ENCODE measurements at regions not wholly inside any gene's neighbourhood (a gene's known extent, or its start where the extent isn't known, plus 50 kb on each side); places are given as distances from the start of the nearest gene placed in this dataset.
"Not testable (repeated sequence)": the region's sequence is repeated elsewhere in the genome, so short reads cannot be mapped to it uniquely, and the experiment has no call there.

DNA sequence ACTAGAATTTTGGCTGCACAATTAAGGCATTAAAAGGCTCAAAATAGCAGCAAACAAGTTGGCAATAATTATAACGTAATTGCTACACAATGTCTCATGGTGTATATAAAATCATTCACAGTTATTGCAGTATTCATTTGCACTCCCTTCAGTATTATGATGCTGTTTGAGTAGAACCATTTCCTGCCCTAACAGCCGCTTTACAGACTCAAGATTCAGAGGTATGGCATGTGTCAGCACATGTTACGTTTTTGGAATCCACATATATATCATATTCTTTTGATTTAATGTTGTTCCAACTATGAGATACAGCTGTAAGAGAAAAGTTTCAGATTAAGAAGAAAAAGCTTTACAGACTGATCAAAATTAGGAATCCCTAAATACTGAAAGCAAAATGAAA lies 56.3 kb upstream of the NCKAP5 start:
- H3K27ac ChIP-seq (ENCODE audit: low read depth, low read length) = no peak overlapping the region
- 78 to 82% (median 81%) methylated on average over 3 of the region's 3 CpGs for WGBS, 3 donors

DNA sequence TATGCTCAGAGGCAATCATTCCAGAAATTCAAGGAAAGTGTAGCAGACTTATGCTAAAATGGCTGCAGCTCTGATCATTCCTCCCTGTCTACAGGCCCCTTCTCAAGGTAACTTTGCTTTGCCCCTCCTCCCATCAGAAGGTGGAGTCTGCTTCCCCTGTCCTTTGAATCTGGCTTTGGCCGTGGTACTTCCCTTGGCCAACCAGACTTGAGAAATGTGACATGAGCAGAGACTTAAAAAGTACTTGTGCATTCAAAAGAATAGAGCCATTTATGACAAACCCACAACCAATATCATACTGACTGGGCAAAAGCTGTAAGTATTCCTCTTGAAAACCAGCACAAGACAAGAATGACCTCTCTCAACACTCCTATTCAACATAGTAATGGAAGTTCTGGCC lies 59.5 kb upstream of the NCKAP5 start:
- H3K27ac ChIP-seq (ENCODE audit: low read depth, low read length) = no peak overlapping the region
- 61 to 92% (median 90%) methylated on average over 1 of the region's 1 CpG for WGBS, 3 donors

DNA sequence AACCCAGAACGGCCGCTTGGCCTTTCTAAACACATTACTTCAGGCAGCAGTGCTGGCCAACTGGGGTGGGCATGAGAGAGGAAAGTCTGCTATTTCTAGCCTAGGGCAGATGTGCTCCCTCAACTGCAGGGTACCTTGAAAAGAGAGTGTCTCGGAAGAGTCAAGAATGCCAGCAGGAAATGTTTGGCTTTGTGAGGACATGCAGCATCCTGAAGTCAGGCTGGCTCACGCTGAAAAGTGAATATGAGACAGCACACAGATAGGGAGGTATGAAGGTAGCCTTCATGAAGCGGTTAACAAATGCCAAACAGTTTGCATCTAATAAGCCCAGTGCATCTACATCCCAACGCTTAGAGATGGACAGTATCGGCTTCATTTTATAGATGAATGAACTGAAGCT lies 65.0 kb upstream of the NCKAP5 start:
- WGBS, 3 donors = 69 to 89% (median 81%) methylated on average over 7 of the region's 7 CpGs

DNA sequence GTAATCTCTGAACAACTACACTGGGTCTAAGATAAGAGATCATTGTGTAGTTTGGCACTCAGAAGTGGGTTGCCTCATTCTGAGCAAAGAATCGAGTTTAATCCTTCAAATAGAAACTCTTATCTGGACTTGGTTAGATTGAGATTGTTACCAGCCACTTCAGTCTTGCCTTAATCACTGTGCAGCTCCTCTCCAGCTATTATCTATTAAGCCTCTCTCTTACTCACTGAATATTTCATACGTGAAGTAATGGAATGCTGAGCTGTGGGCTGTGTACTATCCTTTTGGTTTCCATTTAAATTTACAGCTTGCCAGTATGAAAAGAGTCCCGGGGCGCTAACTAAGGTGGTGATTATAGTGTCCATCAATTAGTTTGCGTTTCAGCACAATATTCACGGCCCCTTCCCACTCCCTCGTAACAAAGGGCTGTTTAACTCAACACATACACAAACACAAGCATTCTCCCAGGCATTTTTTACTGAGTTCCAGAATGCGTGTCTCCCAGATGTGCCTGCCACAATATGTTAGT lies 65.7 kb upstream of the NCKAP5 start:
- WGBS, 3 donors = 53 to 62% (median 54%) methylated on average over 8 of the region's 8 CpGs
- no peak overlapping the region for H3K27ac ChIP-seq (ENCODE audit: low read depth, low read length)

More for the DNA sequence above, 65.0 kb upstream of the NCKAP5 start:
- H3K27ac ChIP-seq (ENCODE audit: low read depth, low read length) = no peak overlapping the region

DNA sequence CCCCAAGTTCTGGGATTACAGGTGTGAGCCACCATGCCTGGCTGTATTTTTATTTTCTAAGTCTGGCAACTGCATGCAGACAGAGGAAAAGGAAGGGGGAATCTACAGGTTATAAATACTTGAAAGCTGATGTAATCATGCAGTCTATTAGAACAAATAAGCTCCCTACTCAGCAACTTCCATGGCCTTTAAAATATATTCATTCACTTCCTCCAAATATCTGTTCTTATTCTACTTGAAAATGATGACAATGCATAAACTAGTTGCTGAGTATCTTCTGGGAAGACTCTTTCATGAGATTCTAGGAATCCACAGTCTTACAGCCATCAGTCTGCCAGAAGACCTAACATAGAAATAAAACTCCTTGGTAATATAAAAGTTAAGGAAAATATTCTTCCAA lies 66.9 kb upstream of the NCKAP5 start:
- H3K27ac ChIP-seq (ENCODE audit: low read depth, low read length) = no peak overlapping the region

DNA sequence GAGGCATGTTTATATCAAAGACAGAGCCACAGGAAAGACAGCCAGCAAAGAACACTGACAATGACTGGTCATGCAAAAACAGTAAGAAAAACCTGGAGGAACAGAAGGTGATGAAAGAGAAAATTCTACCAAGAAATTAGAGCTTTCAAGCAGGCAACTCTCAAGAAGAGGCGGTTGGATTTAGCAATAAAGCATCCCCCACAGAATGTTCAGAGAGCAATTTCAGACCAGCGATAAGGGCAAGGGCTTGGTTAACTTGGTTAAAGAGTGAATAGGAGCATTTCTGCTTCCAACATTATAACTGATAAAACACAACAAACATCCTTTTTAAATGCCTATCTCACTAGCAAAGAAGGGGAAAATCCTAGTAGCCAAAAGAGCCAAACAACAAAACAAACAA lies 68.0 kb upstream of the NCKAP5 start:
- WGBS, 3 donors = 85 to 91% (median 85%) methylated on average over 2 of the region's 2 CpGs
- no peak overlapping the region for H3K27ac ChIP-seq (ENCODE audit: low read depth, low read length)

DNA sequence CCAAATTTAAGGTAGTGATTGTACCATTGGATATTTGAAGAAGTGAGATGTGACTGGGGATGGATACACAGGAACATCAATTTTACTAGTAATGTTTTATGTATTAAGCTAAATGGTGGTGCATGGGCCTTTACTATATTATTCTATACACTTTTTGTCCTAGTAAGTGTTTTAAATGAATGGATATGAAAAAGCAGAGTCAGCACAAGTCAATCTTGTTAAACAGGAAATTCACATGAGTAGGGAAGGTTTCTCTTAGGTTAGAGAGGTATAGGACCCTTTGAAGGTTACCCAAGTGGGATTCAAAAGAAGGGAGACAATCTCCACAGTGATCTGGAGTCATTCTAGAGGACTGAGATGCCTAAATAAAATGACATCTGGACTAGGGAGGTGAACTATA lies 71.8 kb upstream of the NCKAP5 start:
- H3K27ac ChIP-seq (ENCODE audit: low read depth, low read length) = no peak overlapping the region

DNA sequence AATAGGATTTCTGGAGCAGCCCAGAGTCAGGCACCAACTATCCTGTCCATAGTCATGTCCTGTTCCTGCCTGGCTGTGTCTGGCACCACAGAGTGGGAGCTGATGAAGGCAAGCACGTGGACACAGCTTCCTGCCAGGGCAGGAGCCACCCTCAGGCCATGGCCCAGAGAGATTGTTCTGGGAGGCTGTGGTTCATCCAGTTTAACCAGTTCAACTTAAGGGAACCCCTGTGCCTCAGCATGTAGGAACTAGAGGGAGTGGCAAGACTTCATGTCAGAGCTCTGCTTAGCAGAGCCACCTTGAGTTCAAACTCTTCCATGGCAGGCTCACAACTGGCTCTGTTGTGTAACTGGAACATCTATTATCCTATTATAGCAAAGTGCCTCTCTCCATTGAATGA lies 73.2 kb upstream of the NCKAP5 start:
- H3K27ac ChIP-seq (ENCODE audit: low read depth, low read length) = no peak overlapping the region
- WGBS, 3 donors = 47 to 56% (median 50%) methylated on average over 1 of the region's 1 CpG

DNA sequence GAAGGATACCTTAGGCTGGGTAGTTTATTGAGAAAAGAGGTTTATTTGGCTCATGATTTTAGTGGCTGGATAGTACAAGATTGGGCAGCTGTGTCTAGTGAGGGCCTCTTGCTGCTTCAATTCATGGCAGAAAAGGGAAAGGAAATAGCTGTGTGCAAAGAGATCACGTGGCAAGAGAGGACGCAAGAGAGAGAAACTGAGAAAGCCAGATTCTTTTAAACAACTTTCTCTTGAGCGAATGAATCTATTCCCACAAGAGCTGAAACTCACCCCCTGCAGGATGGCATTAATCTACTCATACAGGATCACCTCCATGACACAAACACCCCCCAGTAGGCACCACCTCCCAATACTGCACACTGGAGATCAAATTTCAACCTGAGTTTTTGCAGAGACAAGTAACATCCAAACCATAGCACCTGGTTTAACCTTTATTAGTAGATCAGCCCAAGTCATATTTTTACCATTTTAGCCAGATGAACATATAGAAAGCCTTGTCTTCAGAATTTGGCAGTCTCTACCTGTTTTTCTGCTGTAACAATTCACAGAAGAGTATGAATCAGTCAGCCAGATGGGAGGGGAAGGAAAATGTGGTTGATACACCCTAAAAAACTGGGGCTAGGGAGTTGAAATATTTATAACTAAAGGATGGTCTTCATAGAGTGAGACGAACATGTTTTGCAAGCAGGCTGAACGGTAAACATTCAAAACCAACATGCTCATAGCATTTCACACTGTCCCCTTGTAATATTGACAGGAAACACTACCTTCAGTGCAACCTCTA lies 73.9 kb upstream of the NCKAP5 start:
- no peak overlapping the region for H3K27ac ChIP-seq (ENCODE audit: low read depth, low read length)

DNA sequence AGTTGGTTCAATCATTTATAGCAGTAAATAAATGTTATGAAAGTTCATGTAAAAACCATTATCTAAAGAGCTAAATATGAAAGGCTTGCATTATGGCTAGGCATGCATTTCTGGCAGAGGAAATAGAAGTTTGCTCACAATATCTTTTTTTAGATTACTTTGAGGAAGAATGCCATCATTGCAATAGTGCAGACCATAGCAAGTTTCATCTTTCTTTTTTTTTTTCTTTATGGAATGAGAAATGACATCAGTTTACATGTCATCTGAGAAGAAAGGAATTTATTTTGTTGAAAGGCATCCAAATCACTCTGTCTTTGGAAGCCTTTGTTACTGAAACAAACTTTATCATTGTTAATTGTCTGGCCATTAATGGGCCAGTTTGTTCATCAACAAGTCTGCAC lies 74.5 kb upstream of the NCKAP5 start:
- no peak overlapping the region for H3K27ac ChIP-seq (ENCODE audit: low read depth, low read length)

More for the DNA sequence above, 73.9 kb upstream of the NCKAP5 start:
- WGBS, 3 donors = 69 to 76% (median 73%) methylated on average over 5 of the region's 5 CpGs

DNA sequence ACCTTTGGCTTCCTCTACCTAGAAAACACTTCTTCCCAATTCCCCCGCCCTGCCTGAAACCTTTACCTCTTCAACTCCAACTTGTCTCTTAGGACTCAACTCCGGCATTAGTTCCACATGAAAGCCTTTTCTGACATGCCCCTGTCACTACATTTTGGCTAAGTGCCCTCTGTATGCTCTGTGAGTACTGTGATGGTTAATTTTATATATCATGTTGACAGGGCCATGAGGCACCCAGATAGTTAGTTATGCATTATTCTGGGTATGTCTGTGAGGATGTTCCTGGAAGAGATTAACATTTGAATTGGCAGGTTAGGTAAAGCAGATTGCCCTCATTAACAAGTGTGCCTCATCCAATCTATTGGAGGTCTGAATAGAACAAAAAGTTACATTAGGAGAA lies 75.6 kb upstream of the NCKAP5 start:
- H3K27ac ChIP-seq (ENCODE audit: low read depth, low read length) = no peak overlapping the region
- WGBS, 3 donors = 79 to 90% (median 90%) methylated on average over 2 of the region's 2 CpGs

DNA sequence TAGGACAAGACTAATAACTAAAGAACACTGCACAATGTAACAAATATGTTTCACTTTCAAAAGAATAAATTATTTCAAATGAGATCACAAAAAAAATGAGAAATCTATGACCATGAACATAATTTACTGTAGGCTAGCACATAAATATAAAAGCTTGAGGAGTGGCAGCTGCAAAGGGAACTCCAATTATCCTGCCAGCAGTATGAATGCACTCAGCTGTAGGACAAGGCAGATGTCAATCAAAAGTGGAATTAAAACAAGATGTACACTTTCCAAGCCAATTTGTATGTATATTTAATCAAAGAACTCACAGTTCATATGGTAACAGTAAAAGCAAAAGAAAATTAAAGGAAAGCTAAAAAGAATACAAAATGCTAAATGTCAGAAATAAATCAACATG lies 76.6 kb upstream of the NCKAP5 start:
- H3K27ac ChIP-seq (ENCODE audit: low read depth, low read length) = no peak overlapping the region

DNA sequence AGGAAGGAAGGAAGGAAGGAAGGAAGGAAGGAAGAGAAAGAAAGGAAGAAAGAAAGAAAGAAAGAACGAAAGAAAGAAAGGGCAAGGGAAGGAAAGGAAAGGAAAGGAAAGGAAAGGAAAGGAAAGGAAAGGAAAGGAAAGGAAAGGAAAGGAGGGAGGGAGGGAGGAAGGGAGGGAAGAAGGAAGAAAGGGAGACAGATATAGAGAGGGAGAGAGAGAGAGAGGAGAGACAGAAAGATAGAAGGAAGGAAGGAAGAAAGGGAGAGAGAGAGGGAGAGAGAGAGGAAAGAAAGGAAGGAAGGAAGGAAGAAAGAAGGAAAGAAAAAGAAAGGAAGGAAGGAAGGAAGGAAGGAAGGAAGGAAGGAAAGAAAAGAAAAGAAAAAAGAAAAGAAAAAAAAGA lies 79.1 kb upstream of the NCKAP5 start:
- 70 to 92% (median 84%) methylated on average over 1 of the region's 1 CpG for WGBS, 3 donors
- H3K27ac ChIP-seq (ENCODE audit: low read depth, low read length) = not testable (repeated sequence)

DNA sequence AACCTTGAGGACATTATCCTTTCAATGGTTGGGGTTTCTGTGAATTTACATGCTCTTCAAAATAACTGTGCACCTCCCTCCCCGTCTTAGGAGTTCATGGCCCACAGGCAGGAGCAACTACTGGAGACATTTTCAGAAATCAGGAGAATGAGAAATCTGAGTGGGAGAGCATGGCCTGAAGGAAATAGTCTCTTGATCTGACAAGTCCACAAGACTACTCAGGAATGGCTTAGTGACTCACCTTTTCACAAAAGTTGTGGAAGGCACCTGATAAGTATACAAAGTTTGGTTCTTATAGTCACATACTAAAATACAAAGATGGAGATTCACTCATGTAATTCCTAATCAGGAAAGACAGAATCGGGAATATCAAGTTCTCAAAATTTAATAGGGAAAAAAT lies 83.6 kb upstream of the NCKAP5 start:
- no peak overlapping the region for H3K27ac ChIP-seq (ENCODE audit: low read depth, low read length)
- WGBS, 3 donors = 72 to 79% (median 78%) methylated on average over 2 of the region's 2 CpGs

DNA sequence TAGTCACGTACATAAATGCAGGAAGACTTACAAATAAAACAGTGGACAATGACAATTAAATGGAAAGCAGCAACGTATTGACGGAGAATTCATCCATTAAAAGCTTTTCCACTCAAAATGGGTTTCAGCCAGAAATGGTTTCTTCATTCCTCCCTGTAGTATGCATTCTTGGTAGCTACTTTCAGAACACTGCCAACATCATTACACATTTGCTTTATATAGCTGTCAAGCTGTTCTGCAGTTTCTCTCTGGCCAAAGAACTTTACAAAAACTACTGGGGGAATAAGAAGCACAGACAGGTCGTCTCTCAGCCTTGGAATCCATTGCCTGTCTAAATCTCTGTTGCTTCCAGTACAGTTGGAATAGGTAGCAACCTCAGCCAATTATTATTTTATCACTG lies 84.1 kb upstream of the NCKAP5 start:
- H3K27ac ChIP-seq (ENCODE audit: low read depth, low read length) = no peak overlapping the region
- WGBS, 3 donors = 43 to 54% (median 50%) methylated on average over 4 of the region's 4 CpGs

DNA sequence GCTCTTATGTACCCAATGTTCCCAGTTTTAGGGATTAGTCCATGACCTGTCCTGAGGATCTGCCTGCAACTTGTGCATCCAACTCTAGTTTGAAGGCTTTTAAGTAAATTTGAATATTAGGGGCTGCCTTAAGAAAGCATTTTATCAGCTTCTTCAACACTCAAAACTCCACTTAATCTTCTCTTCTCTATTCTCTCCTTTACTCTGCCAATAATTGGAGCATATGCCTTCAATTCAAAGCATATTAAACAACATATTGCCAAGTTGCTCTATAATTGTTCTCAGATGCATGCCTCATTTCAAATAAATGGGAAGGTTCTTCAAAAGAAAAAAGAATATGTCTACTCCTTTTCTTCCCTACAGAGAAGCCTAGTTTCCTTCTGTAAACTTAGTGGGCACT lies 84.8 kb upstream of the NCKAP5 start:
- H3K27ac ChIP-seq (ENCODE audit: low read depth, low read length) = no peak overlapping the region

DNA sequence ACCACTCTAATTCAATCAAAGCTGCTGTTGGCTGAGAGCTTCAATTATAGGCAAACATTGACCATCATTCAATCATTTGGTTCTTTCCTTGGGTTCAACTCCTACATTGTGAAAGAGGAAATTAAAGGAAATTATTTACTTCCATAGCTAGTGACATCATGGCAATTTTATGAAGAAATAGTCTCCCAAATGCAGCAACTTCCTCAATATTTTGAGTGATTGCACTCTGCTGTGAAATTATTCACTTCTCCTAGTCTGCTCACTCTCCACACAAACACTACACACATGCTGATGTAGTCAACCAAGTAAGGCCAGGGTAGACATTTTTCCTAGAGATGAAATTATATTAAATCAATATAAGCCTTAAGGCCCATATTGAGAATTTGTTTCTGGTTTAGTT lies 86.7 kb upstream of the NCKAP5 start:
- H3K27ac ChIP-seq (ENCODE audit: low read depth, low read length) = no peak overlapping the region

DNA sequence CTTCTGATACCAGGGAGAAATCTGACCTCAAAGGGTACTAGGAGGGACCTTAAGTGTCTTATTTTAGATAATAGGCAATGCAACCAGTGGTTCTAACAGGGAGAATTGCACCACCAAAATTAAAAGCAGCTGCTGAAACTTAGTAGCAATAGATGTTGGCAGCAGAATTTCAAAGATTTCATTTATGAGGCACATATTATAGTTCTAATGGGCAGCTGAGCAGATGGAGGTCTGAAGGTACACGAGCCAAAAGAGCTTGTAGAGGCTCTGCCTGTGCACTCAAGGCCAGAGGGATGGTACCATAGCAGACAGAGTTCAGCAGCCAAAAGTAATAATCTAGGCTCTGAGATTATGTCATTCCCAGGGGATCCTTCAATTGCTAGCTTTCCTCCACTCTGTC lies 87.3 kb upstream of the NCKAP5 start:
- 34 to 44% (median 40%) methylated on average over 1 of the region's 1 CpG for WGBS, 3 donors
- H3K27ac ChIP-seq (ENCODE audit: low read depth, low read length) = no peak overlapping the region

DNA sequence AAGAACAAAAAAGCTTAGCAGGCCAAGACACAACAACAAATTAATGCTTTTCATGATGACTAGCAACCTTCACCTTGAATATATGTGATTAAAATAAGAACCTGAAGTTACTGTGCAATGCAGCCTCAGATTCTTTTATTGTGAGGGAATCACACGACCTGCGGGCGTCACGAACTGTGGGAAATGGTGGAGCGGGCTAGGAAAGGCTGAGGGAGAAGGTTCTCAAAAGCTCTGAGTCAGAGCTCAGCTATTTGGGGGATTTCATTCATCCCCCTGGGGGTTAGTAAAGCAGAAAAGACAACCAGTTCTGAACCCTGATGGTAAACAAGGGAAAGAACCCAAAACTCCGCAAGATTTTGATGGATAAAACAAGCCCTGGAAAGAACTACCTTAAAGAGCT lies 89.3 kb upstream of the NCKAP5 start:
- 80 to 89% (median 88%) methylated on average over 6 of the region's 6 CpGs for WGBS, 3 donors
- H3K27ac ChIP-seq (ENCODE audit: low read depth, low read length) = no peak overlapping the region

DNA sequence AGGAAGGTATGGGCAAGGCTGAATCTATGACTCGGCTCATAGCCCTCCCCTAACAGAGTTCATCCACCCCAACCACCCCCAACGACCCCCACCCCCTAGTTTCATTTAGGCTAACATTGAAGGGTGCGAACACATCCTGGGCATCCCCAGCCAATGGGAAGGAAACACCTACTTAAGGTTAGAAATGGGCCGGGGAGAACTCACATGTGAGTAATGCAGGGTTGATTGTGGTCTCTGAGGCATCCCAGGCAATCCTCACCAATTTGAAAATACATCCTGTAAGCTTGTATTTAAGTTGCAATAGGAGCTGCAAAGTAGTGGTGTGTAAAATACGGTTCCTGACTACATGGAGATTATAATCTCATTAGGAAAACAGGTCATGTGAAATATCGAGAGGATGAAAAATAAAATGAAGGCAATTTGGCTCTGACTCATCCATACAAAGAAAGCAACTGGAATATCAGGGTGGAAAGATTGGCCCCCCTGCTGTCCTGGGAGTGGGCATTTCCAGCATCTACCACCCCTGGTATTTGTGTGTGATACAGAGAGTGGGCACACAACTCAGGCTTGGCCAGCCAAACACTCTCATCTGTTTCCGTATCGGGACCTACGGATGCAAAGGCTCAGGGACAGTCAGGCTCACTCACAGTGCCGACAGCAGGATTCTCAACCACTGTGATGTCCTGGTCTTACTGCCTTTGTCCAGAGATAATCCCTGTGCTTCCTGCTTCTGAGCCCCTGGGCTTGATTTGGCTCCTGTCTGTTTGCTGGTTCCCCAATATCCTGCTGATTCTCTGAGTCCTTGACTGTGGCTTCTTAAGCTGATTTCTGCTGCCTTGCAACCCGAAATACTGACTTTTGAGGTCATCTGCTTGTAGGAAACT lies 90.0 kb upstream of the NCKAP5 start:
- H3K27ac ChIP-seq (ENCODE audit: low read depth, low read length) = no peak overlapping the region

More for the DNA sequence above, 90.0 kb upstream of the NCKAP5 start:
- 74 to 80% (median 76%) methylated on average over 11 of the region's 11 CpGs for WGBS, 3 donors

All from adipose tissue (tissue), 3 donors.